ENCODE measurements at regions not wholly inside any gene's neighbourhood (a gene's known extent, or its start where the extent isn't known, plus 50 kb on each side); places are given as distances from the start of the nearest gene placed in this dataset.

DNA sequence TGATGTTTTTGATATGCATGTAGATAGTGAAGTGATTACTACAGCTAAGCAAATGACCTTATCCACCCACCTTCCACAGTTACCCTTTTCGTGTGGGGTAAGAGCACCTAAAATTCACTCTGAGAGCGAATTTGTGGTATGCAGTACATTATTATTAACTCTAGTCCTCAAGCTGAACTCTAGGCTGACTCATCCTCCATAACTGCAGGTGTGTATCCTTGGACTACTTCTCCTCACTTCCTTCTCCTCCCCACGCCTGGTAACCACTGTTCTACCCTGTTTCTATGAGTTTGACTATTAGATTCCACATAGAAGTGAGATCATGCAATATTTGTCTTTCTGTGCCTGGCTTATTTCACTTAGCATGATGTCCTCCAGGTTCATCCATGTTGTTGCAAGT, 484.6 kb downstream of the GATA3 start:
- Histone ChIP-seq H3K27me3 (no peaks in the 10 kb centered on the region), H3K4me3 (no peak overlapping the region), H3K36me3 (no peaks in the 10 kb centered on the region), H3K27ac (no peak overlapping the region), H3K4me1 (no peaks in the 10 kb centered on the region), H3K9me3 (no peaks in the 10 kb centered on the region)
- no peak for DNase-seq
- intact Hi-C loops (cut with DNase I) = no loop called here
- TF ChIP-seq, protein P1, sequence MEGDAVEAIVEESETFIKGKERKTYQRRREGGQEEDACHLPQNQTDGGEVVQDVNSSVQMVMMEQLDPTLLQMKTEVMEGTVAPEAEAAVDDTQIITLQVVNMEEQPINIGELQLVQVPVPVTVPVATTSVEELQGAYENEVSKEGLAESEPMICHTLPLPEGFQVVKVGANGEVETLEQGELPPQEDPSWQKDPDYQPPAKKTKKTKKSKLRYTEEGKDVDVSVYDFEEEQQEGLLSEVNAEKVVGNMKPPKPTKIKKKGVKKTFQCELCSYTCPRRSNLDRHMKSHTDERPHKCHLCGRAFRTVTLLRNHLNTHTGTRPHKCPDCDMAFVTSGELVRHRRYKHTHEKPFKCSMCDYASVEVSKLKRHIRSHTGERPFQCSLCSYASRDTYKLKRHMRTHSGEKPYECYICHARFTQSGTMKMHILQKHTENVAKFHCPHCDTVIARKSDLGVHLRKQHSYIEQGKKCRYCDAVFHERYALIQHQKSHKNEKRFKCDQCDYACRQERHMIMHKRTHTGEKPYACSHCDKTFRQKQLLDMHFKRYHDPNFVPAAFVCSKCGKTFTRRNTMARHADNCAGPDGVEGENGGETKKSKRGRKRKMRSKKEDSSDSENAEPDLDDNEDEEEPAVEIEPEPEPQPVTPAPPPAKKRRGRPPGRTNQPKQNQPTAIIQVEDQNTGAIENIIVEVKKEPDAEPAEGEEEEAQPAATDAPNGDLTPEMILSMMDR (IDR thresholded peaks at IDR 0.05) = no peak
- TF ChIP-seq EP300 (IDR thresholded peaks at IDR 0.05) (no peak), POLR2A (IDR thresholded peaks at IDR 0.05) (no peak), POLR2AphosphoS5 (IDR thresholded peaks at IDR 0.05) (no peak)
- 70 to 77% methylated on average over 3 of the region's 3 CpGs for WGBS, 2 donors

DNA sequence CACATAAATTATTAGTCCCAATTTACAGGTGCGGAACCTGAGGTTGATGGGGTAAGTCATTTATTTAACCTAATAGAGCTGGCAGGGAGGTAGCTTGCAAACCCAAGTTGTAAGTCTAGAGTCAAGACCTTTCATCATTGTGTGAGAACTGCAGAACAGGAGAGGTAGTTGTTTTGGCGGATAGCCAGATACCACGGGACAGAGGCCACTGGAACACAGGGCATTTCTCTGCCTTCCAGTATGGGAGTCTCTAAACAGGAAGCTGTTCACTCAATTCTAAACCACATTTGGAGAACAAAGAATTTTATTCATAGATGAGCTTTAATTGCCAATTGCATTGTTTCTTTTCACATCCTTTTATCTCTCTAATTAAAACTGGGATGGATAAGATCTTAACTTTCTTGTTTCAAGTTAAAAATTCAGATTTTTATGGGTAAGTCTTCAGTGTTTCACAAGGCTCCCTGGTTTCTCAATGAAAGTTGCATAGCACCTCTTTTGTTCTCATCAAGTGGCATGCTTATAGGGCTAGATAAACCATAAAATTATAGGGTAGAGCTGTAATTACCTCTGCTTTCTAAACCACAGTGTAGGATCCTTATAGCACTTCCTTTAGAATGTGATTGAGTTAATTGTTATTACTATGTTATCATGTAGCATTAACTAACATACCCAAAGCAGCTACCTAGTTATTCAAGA, 489.0 kb downstream of the GATA3 start:
- 20 to 45% methylated on average over 3 of the region's 3 CpGs for WGBS, 2 donors
- intact Hi-C loops (cut with DNase I) = no loop called here
- no peaks in the 10 kb centered on the region for H3K36me3 ChIP-seq
- H3K4me1 ChIP-seq = no peaks in the 10 kb centered on the region
- no peaks in the 10 kb centered on the region for H3K9me3 ChIP-seq
- TF ChIP-seq EP300 (IDR thresholded peaks at IDR 0.05) = no peak
- no peak for TF ChIP-seq POLR2AphosphoS5 (IDR thresholded peaks at IDR 0.05)
- TF ChIP-seq POLR2A (IDR thresholded peaks at IDR 0.05) = no peak
- TF ChIP-seq, protein P1 (IDR thresholded peaks at IDR 0.05) = no peak
- H3K4me3 ChIP-seq = no peak overlapping the region
- H3K27me3 ChIP-seq = no peaks in the 10 kb centered on the region
- no peak for DNase-seq
- no peak overlapping the region for H3K27ac ChIP-seq

DNA sequence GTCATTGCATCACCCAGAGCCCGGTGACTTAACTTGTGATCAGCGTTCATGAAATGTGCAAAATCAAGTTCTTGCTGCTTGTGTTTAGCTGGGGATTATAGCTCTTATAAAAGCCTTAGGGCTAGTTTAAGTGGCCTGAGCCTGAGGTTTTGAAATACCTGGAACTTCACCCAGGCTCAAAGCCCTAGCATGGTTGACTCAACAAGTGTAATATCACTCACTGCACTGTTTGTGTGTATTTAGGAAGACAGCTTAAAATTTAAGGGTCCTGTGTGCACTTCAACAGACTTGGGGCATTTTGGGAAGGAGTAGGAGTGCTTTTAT, 489.5 kb downstream of the GATA3 start:
- Histone ChIP-seq H3K4me1 (no peaks in the 10 kb centered on the region), H3K27me3 (no peaks in the 10 kb centered on the region), H3K36me3 (no peaks in the 10 kb centered on the region), H3K27ac (no peak overlapping the region), H3K9me3 (no peaks in the 10 kb centered on the region), H3K4me3 (no peak overlapping the region)
- intact Hi-C loops (cut with DNase I) = no loop called here
- DNase-seq = no peak
- 21 to 74% methylated on average over 2 of the region's 2 CpGs for WGBS, 2 donors
- no peak for TF ChIP-seq EP300 (IDR thresholded peaks at IDR 0.05)
- no peak for TF ChIP-seq POLR2AphosphoS5 (IDR thresholded peaks at IDR 0.05)
- TF ChIP-seq POLR2A (IDR thresholded peaks at IDR 0.05) = no peak
- TF ChIP-seq, protein P1 (IDR thresholded peaks at IDR 0.05) = no peak

DNA sequence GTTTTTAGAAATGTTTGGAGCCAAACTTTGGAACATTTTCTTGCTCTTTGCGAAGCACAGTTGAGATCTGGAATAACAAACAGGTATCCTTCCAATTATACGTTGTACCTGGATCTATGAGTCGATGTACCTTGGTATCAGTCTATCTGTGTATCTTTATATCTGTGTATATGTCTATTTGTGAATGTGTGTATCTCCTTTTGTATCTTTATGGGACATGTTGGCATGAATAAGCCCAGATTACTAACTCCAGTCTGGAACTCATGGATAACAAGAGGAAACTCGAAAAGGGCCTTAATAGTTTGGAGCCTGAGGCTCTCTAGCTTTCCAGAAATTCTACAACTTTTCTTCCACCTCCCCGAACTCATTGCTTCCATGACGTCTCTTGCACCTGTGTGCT, 490.0 kb downstream of the GATA3 start:
- H3K4me1 ChIP-seq = no peaks in the 10 kb centered on the region
- H3K36me3 ChIP-seq = no peaks in the 10 kb centered on the region
- DNase-seq = no peak
- no peak overlapping the region for H3K27ac ChIP-seq
- no peaks in the 10 kb centered on the region for H3K9me3 ChIP-seq
- intact Hi-C loops (cut with DNase I) = no loop called here
- 89 to 92% methylated on average over 6 of the region's 6 CpGs for WGBS, 2 donors
- TF ChIP-seq, protein P1 (IDR thresholded peaks at IDR 0.05) = no peak
- TF ChIP-seq POLR2A (IDR thresholded peaks at IDR 0.05) (no peak), EP300 (IDR thresholded peaks at IDR 0.05) (no peak), POLR2AphosphoS5 (IDR thresholded peaks at IDR 0.05) (no peak)
- no peaks in the 10 kb centered on the region for H3K27me3 ChIP-seq
- H3K4me3 ChIP-seq = no peak overlapping the region

DNA sequence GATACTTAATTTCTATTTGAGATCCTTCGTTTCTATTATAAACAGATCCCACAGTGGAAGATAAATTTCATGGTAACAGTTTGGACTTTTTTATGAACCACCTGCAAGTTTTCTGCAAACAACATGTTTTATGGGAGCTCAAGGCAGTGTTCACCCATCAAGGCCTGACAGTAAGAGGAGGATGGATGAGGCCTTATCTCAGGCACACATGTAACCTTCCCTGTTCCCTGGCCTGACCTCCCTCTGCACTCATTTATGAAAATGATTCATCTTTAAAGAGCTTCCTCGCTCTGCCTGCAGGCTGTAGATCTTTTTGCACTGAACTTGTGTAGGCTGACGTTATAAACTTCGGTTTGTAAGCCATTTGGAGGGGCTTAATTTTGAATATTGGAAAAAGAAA, 500.1 kb downstream of the GATA3 start:
- Histone ChIP-seq H3K9me3 (no peaks in the 10 kb centered on the region), H3K4me3 (no peak overlapping the region), H3K4me1 (no peaks in the 10 kb centered on the region), H3K27me3 (no peaks in the 10 kb centered on the region), H3K36me3 (no peaks in the 10 kb centered on the region), H3K27ac (no peak overlapping the region)
- 70% methylated on average over 4 of the region's 4 CpGs for WGBS, 2 donors
- intact Hi-C loops (cut with DNase I) = no loop called here
- no peak for DNase-seq
- TF ChIP-seq POLR2AphosphoS5 (IDR thresholded peaks at IDR 0.05) (no peak), EP300 (IDR thresholded peaks at IDR 0.05) (no peak), POLR2A (IDR thresholded peaks at IDR 0.05) (no peak)
- TF ChIP-seq, protein P1 (IDR thresholded peaks at IDR 0.05) = no peak
